Liver (tissue), 8 donors: ENCODE measurements at regions not wholly inside any gene's neighbourhood (a gene's known extent, or its start where the extent isn't known, plus 50 kb on each side); places are given as distances from the start of the nearest gene placed in this dataset.

Experiments used
- DNase-seq: peaks from one replicate; pipeline ENCODE4 v3.0.0-alpha.2; 2017; ENCODE audit warnings: low spot score
- H3K27ac ChIP-seq, 2 donors: one replicate each; pipeline ENCODE4 v1.7.0; 2013; ENCODE audit warnings: inconsistent platforms in 2 of 2, low read length in 2 of 2, control low read depth in 1 of 2, low read depth in 1 of 2, mild to moderate bottlenecking in 1 of 2
- H3K27me3 ChIP-seq, 4 donors: one replicate each; pipeline versions ENCODE4 v1.6.1 to v1.7.0; 2013; ENCODE audit warnings: low read length in 3 of 4, inconsistent platforms in 1 of 4, mild to moderate bottlenecking in 1 of 4, moderate library complexity in 1 of 4; ENCODE audit not compliant: control insufficient read depth in 4 of 4, insufficient read depth in 4 of 4
- H3K36me3 ChIP-seq, 4 donors: one replicate each; pipeline versions ENCODE4 v1.6.1 to v1.7.0; 2013; ENCODE audit warnings: low read length in 3 of 4, mild to moderate bottlenecking in 3 of 4, low read depth in 1 of 4, moderate library complexity in 1 of 4; ENCODE audit not compliant: control insufficient read depth in 4 of 4, insufficient read depth in 3 of 4
- H3K4me1 ChIP-seq, 4 donors: one replicate each; pipeline versions ENCODE4 v1.6.1 to v1.7.0; 2013; ENCODE audit warnings: low read length in 3 of 4, mild to moderate bottlenecking in 3 of 4, moderate library complexity in 1 of 4; ENCODE audit not compliant: control insufficient read depth in 4 of 4, insufficient read depth in 4 of 4
- H3K4me3 ChIP-seq, 3 donors: one replicate each; pipeline versions ENCODE4 v1.6.1 to v1.7.0; 2013; ENCODE audit warnings: low read length in 3 of 3, control low read depth in 1 of 3, low read depth in 1 of 3, mild to moderate bottlenecking in 1 of 3
- H3K9ac ChIP-seq, 2 donors: one replicate each; pipeline ENCODE4 v1.7.0; 2013; ENCODE audit warnings: low read length in 2 of 2, mild to moderate bottlenecking in 2 of 2, moderate library complexity in 2 of 2, control low read depth in 1 of 2, low read depth in 1 of 2
- H3K9me3 ChIP-seq, 4 donors: one replicate each; pipeline versions ENCODE4 v1.6.1 to v1.7.0; 2013; ENCODE audit warnings: low read length in 3 of 4; ENCODE audit not compliant: control insufficient read depth in 4 of 4
- EGR1 ChIP-seq, 2 donors: IDR thresholded peaks; 2 replicates each; pipeline ENCODE4 v1.6.1; 2016 to 2018; ENCODE audit warnings: antibody characterized with exemption in 2 of 2, low read depth in 2 of 2
- FOXA1 ChIP-seq: IDR thresholded peaks from 2 replicates; pipeline ENCODE4 v1.6.1; 2016; ENCODE audit warnings: antibody characterized with exemption
- FOXA2 ChIP-seq: IDR thresholded peaks from 2 replicates; pipeline ENCODE4 v1.6.1; 2016; ENCODE audit warnings: antibody characterized with exemption
- GABPA ChIP-seq, 2 donors: IDR thresholded peaks in 1 of 2; conservative IDR thresholded peaks in 1 of 2; 2 replicates each; pipeline ENCODE4 v1.6.1; 2016; ENCODE audit warnings: antibody characterized with exemption in 2 of 2, mild to moderate bottlenecking in 1 of 2, moderate library complexity in 1 of 2
- HNF4A ChIP-seq, 2 donors: conservative IDR thresholded peaks; 2 replicates each; pipeline ENCODE4 v1.6.1; 2016; ENCODE audit warnings: antibody characterized with exemption in 2 of 2, mild to moderate bottlenecking in 2 of 2
- HNF4G ChIP-seq: IDR thresholded peaks from 2 replicates; pipeline ENCODE4 v1.6.1; 2016; ENCODE audit warnings: antibody characterized with exemption
- JUND ChIP-seq, 2 donors: IDR thresholded peaks; 2 replicates each; pipeline ENCODE4 v1.6.1; 2016; ENCODE audit warnings: antibody characterized with exemption in 2 of 2
- NR2F2 ChIP-seq: IDR thresholded peaks from 2 replicates; pipeline ENCODE4 v1.6.1; 2016; ENCODE audit warnings: antibody characterized with exemption
- RAD21 ChIP-seq, 2 donors: IDR thresholded peaks; 2 replicates each; pipeline ENCODE4 v1.6.1; 2016; ENCODE audit warnings: antibody characterized with exemption in 2 of 2, mild to moderate bottlenecking in 2 of 2
- RXRA ChIP-seq, 2 donors: IDR thresholded peaks; 2 replicates each; pipeline ENCODE4 v1.6.1; 2017 to 2018; ENCODE audit warnings: antibody characterized with exemption in 2 of 2, mild to moderate bottlenecking in 1 of 2
- SP1 ChIP-seq: IDR thresholded peaks from 2 replicates; pipeline ENCODE4 v1.6.1; 2018; ENCODE audit warnings: antibody characterized with exemption, mild to moderate bottlenecking
- TAF1 ChIP-seq: conservative IDR thresholded peaks from 2 replicates; pipeline ENCODE4 v1.6.1; 2016; ENCODE audit warnings: antibody characterized with exemption, mild to moderate bottlenecking
- YY1 ChIP-seq: IDR thresholded peaks from 2 replicates; pipeline ENCODE4 v1.6.1; 2016; ENCODE audit warnings: antibody characterized with exemption, mild to moderate bottlenecking
- WGBS: extraction: QIAGEN DNeasy Blood & Tissue Kit; methylation state at CpG from one replicate; pipeline ENCODE4 v1.1.7; 2013; 5-methylcytosine and 5-hydroxymethylcytosine counted together
- TF ChIP-seq, protein P1 (sequence below): IDR thresholded peaks from 2 replicates; pipeline ENCODE4 v1.6.1; 2016; ENCODE audit warnings: antibody characterized with exemption
- TF ChIP-seq, protein P2 (sequence below): IDR thresholded peaks from 2 replicates; pipeline ENCODE4 v1.6.1; 2016; ENCODE audit warnings: antibody characterized with exemption
- TF ChIP-seq, protein P3 (sequence below): IDR thresholded peaks from 2 replicates; pipeline ENCODE4 v1.6.1; 2016; ENCODE audit warnings: antibody characterized with exemption
- TF ChIP-seq, protein P4 (sequence below): fragments of 150-350 bp; IDR thresholded peaks from 2 replicates; pipeline ENCODE4 v1.5.1; 2017; ENCODE audit warnings: improper control_type of control experiment, low read depth, low read length; ENCODE audit not compliant: missing input control
- TF ChIP-seq, protein P5 (sequence below): IDR thresholded peaks from 2 replicates; pipeline ENCODE4 v1.6.1; 2016; ENCODE audit warnings: antibody characterized with exemption, mild to moderate bottlenecking
- donor health status: healthy.
- donor health status: healthy.
- donor health status: healthy.
- donor health status: healthy.
- donor health status: healthy.

DNA sequence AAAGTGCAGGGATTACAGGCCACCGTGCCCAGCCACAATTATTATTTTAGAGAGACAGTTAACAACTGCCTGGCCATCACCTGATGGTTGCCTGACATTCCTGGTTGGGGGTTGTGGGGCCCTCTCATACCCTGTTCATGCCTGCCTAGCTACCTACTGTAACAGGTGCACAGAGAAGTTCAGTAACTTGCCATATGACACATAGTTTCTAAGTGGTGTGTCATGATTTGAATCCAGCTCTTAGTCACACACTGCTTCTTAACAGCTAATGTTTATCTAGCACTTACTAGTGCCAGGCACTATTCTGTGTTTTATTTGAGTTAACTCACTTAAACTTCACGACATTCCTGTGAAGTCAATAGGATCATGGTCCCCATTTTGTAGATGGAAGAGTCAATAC is 122.7 kb upstream of the JADE1 start:
- TF ChIP-seq GABPA (IDR thresholded peaks at IDR 0.05 in 1 of 2, conservative IDR thresholded peaks at IDR 0.05 in 1 of 2) (no peak), SP1 (no peak), HNF4A (conservative IDR thresholded peaks at IDR 0.05) (no peak), HNF4G (no peak), FOXA2 (no peak), RAD21 (IDR thresholded peaks at IDR 0.05) (no peak), YY1 (no peak)
- TF ChIP-seq, protein P1, sequence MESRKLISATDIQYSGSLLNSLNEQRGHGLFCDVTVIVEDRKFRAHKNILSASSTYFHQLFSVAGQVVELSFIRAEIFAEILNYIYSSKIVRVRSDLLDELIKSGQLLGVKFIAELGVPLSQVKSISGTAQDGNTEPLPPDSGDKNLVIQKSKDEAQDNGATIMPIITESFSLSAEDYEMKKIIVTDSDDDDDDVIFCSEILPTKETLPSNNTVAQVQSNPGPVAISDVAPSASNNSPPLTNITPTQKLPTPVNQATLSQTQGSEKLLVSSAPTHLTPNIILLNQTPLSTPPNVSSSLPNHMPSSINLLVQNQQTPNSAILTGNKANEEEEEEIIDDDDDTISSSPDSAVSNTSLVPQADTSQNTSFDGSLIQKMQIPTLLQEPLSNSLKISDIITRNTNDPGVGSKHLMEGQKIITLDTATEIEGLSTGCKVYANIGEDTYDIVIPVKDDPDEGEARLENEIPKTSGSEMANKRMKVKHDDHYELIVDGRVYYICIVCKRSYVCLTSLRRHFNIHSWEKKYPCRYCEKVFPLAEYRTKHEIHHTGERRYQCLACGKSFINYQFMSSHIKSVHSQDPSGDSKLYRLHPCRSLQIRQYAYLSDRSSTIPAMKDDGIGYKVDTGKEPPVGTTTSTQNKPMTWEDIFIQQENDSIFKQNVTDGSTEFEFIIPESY: no peak
- TF ChIP-seq, protein P2, sequence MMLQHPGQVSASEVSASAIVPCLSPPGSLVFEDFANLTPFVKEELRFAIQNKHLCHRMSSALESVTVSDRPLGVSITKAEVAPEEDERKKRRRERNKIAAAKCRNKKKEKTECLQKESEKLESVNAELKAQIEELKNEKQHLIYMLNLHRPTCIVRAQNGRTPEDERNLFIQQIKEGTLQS: no peak
- no peaks in the 10 kb centered on the region for H3K27me3 ChIP-seq
- whole genome bisulfite sequencing: 90% methylated on average over 2 of the region's 2 CpGs
- H3K36me3 ChIP-seq: no peaks in the 10 kb centered on the region
- DNase-seq: no peak
- H3K4me3 ChIP-seq: no peak overlapping the region
- H3K9ac ChIP-seq: no peak overlapping the region
- H3K4me1 ChIP-seq: no peaks in the 10 kb centered on the region
- H3K9me3 ChIP-seq: no peaks in the 10 kb centered on the region
- no peak overlapping the region for H3K27ac ChIP-seq

DNA sequence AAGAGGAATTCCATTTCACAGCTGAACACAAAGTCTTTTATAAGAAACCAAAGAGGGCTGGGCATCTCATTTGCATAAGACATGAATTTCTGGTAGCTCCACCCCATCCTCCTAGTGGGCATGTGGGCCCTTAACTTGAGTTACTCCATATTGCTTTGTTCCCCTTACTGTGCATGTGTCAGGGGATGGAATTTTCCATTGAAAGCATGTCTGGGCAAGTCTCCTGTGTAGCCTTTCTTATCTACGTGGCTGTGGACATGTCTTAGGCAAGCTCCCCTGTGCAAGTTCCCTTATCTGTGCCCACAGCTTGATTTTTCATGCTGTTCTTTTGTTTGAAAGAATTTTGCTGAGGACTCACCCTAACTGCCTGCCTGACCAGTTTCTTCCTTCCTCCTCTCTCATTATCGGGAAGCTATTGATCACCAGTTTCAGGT is 123.5 kb upstream of the JADE1 start:
- TF ChIP-seq FOXA1 (no peak), GABPA (IDR thresholded peaks at IDR 0.05 in 1 of 2, conservative IDR thresholded peaks at IDR 0.05 in 1 of 2) (no peak), HNF4A (conservative IDR thresholded peaks at IDR 0.05) (no peak), NR2F2 (no peak), HNF4G (no peak), EGR1 (IDR thresholded peaks at IDR 0.05; ENCODE audit: low read depth in 2 of 2) (no peak), RAD21 (IDR thresholded peaks at IDR 0.05) (no peak), TAF1 (no peak), SP1 (no peak), FOXA2 (no peak), RXRA (IDR thresholded peaks at IDR 0.05) (no peak), JUND (IDR thresholded peaks at IDR 0.05) (no peak)
- TF ChIP-seq, protein P2: no peak
- TF ChIP-seq, protein P1: no peak
- TF ChIP-seq, protein P3, sequence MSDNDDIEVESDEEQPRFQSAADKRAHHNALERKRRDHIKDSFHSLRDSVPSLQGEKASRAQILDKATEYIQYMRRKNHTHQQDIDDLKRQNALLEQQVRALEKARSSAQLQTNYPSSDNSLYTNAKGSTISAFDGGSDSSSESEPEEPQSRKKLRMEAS: no peak
- TF ChIP-seq, protein P4, sequence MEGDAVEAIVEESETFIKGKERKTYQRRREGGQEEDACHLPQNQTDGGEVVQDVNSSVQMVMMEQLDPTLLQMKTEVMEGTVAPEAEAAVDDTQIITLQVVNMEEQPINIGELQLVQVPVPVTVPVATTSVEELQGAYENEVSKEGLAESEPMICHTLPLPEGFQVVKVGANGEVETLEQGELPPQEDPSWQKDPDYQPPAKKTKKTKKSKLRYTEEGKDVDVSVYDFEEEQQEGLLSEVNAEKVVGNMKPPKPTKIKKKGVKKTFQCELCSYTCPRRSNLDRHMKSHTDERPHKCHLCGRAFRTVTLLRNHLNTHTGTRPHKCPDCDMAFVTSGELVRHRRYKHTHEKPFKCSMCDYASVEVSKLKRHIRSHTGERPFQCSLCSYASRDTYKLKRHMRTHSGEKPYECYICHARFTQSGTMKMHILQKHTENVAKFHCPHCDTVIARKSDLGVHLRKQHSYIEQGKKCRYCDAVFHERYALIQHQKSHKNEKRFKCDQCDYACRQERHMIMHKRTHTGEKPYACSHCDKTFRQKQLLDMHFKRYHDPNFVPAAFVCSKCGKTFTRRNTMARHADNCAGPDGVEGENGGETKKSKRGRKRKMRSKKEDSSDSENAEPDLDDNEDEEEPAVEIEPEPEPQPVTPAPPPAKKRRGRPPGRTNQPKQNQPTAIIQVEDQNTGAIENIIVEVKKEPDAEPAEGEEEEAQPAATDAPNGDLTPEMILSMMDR: no peak
- TF ChIP-seq, protein P5, sequence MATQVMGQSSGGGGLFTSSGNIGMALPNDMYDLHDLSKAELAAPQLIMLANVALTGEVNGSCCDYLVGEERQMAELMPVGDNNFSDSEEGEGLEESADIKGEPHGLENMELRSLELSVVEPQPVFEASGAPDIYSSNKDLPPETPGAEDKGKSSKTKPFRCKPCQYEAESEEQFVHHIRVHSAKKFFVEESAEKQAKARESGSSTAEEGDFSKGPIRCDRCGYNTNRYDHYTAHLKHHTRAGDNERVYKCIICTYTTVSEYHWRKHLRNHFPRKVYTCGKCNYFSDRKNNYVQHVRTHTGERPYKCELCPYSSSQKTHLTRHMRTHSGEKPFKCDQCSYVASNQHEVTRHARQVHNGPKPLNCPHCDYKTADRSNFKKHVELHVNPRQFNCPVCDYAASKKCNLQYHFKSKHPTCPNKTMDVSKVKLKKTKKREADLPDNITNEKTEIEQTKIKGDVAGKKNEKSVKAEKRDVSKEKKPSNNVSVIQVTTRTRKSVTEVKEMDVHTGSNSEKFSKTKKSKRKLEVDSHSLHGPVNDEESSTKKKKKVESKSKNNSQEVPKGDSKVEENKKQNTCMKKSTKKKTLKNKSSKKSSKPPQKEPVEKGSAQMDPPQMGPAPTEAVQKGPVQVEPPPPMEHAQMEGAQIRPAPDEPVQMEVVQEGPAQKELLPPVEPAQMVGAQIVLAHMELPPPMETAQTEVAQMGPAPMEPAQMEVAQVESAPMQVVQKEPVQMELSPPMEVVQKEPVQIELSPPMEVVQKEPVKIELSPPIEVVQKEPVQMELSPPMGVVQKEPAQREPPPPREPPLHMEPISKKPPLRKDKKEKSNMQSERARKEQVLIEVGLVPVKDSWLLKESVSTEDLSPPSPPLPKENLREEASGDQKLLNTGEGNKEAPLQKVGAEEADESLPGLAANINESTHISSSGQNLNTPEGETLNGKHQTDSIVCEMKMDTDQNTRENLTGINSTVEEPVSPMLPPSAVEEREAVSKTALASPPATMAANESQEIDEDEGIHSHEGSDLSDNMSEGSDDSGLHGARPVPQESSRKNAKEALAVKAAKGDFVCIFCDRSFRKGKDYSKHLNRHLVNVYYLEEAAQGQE: no peak
- Histone ChIP-seq H3K9me3 (no peaks in the 10 kb centered on the region), H3K27me3 (no peaks in the 10 kb centered on the region), H3K36me3 (no peaks in the 10 kb centered on the region), H3K9ac (no peak overlapping the region), H3K27ac (no peak overlapping the region), H3K4me3 (no peak overlapping the region), H3K4me1 (no peaks in the 10 kb centered on the region)
- 86% methylated on average over 2 of the region's 2 CpGs for WGBS
- DNase-seq: no peak
